Muscle of leg (tissue), 3 donors: ENCODE measurements at regions not wholly inside any gene's neighbourhood (a gene's known extent, or its start where the extent isn't known, plus 50 kb on each side); places are given as distances from the start of the nearest gene placed in this dataset.
"Not testable (repeated sequence)": the region's sequence is repeated elsewhere in the genome, so short reads cannot be mapped to it uniquely, and the experiment has no call there.

Experiments
- DNase-seq: peaks from one replicate; pipeline ENCODE4 v3.0.0; 2013
- H3K27ac ChIP-seq: one replicate; pipeline ENCODE4 v1.5.1; 2013; ENCODE audit warnings: mild to moderate bottlenecking, low read length, control low read depth
- H3K27me3 ChIP-seq: one replicate; pipeline ENCODE4 v1.6.1; 2013; ENCODE audit warnings: low read length; ENCODE audit not compliant: control insufficient read depth, insufficient read depth
- H3K36me3 ChIP-seq: one replicate; pipeline ENCODE4 v1.6.1; 2013; ENCODE audit warnings: low read length; ENCODE audit not compliant: control insufficient read depth, insufficient read depth
- H3K4me1 ChIP-seq: one replicate; pipeline ENCODE4 v1.6.1; 2013; ENCODE audit warnings: low read length; ENCODE audit not compliant: control insufficient read depth, insufficient read depth
- H3K4me3 ChIP-seq: one replicate; pipeline ENCODE4 v1.5.1; 2013; ENCODE audit warnings: low read length, control low read depth
- H3K9me3 ChIP-seq: replicated peaks from 2 replicates; pipeline ENCODE4 v1.6.1; 2013; ENCODE audit warnings: low read depth, low read length; ENCODE audit not compliant: control insufficient read depth
- whole genome bisulfite sequencing: methylation state at CpG from one replicate; pipeline ENCODE4 v1.1.5; 2013; ENCODE audit warnings: missing lambda C conversion rate; ENCODE audit not compliant: insufficient coverage; 5-methylcytosine and 5-hydroxymethylcytosine counted together

DNA sequence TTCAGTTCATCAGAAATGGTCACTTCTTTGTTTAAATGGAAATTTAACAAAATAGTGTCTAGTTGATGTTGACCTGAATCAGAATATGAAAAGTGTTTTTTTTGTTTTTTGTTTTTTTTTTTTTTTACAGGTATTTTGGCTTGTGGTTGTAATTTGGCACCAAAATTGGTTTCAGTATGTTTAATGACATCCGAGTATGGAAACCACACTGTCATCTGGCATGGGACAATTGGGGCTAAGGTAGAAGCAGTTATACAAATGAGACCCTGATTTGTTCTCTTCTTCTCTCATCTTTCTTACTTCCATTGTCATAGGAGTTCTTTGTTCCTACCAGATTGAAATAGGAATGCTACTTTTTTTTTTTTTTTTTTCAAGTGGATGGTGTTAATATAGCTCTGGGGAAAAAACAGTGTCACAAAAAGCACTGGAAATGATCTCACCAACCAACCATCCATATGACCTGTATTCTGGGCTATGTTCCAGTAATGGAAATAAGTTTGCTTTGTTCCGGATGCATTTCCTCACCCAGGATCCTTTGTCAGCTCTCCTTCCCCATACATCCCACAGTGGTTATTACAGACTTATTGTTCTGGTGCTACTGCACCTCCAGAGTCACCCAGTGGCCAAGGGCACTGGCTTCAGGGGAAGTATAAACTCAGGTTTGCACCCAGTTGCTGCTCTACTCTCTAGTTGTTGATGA lies 95.8 kb downstream of the ATXN3L start:
- H3K4me1 ChIP-seq: no peaks in the 10 kb centered on the region
- H3K4me3 ChIP-seq: no peak overlapping the region
- H3K36me3 ChIP-seq: no peaks in the 10 kb centered on the region
- peak; percentile 84 for DNase-seq
- no CpG with 5 or more reads among the region's 2 CpGs for WGBS
- H3K27me3 ChIP-seq: peaks cover 14% of the 10 kb centered on the region
- no peaks in the 10 kb centered on the region for H3K9me3 ChIP-seq
- H3K27ac ChIP-seq: peak overlapping the region; percentile 29

DNA sequence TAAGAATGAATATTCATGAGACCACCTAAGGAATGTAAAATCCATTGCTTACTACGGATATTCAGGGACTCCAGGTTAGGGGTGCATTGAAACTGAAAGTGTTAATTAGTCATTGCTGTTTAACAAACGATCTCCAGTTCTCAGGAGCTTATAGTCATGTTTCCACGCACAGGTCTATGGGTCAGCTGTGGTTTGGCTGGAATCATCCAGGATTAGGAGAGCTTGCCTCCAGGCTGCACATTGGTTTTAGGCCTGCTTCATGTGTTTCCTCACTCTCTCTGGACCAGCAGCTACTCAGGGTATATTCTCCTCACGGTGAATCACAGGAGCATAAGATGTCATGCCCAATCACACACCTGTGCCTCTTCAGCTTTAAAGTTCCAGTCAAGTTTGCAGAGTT lies 98.9 kb downstream of the ATXN3L start:
- WGBS: 20% methylated on average over 1 of the region's 4 CpGs
- Histone ChIP-seq H3K9me3 (no peaks in the 10 kb centered on the region), H3K4me1 (no peaks in the 10 kb centered on the region), H3K27ac (no peak overlapping the region), H3K27me3 (peaks cover 16% of the 10 kb centered on the region), H3K36me3 (no peaks in the 10 kb centered on the region), H3K4me3 (no peak overlapping the region)
- DNase-seq: no peak

- Histone ChIP-seq H3K4me1 (no peaks in the 10 kb centered on the region), H3K4me3 (no peak overlapping the region), H3K9me3 (no peaks in the 10 kb centered on the region), H3K27ac (no peak overlapping the region), H3K27me3 (peaks cover 16% of the 10 kb centered on the region), H3K36me3 (no peaks in the 10 kb centered on the region)
- no CpG with 5 or more reads among the region's 2 CpGs for WGBS
- peak; percentile 41 for DNase-seq
These were observed 99.7 kb downstream of the ATXN3L start for GRCh38 chrX:13219991-13220764.

DNA sequence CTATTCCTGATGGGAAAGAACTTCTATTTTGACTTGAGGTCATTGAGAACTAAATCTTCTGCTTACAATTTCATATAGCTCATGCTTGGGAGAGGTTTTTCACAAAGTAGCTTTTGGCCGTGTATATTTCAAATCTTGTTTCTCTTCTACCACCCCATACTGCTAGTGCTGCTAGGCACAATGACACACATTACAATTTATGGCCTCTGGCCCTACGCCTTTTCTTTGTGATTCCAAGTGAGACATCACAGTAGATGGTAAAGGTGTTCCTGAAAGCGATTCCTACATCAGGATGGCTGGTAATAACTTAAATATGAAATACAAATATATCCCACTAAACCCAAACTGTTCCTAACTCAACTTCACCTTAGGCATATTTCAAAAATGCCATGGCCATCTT lies 101.1 kb downstream of the ATXN3L start:
- Histone ChIP-seq H3K4me3 (no peak overlapping the region), H3K4me1 (no peaks in the 10 kb centered on the region), H3K27ac (no peak overlapping the region), H3K36me3 (no peaks in the 10 kb centered on the region), H3K9me3 (no peaks in the 10 kb centered on the region), H3K27me3 (peaks cover 17% of the 10 kb centered on the region)
- DNase-seq: no peak
- WGBS: 100% methylated on average over 1 of the region's 3 CpGs

- Histone ChIP-seq H3K27ac (no peak overlapping the region), H3K36me3 (no peaks in the 10 kb centered on the region), H3K27me3 (peaks cover 13% of the 10 kb centered on the region), H3K4me3 (no peak overlapping the region), H3K9me3 (no peaks in the 10 kb centered on the region), H3K4me1 (peaks cover 7% of the 10 kb centered on the region)
- no CpG with 5 or more reads among the region's 4 CpGs for WGBS
- peak; percentile 32 for DNase-seq
These were observed 103.7 kb downstream of the ATXN3L start for GRCh38 chrX:13216139-13216538.

GRCh38 chrX:13215729-13216128 lies 104.1 kb downstream of the ATXN3L start:
- H3K9me3 ChIP-seq: no peaks in the 10 kb centered on the region
- DNase-seq: peak; percentile 46
- peaks cover 7% of the 10 kb centered on the region for H3K4me1 ChIP-seq
- no peaks in the 10 kb centered on the region for H3K36me3 ChIP-seq
- no peak overlapping the region for H3K4me3 ChIP-seq
- H3K27me3 ChIP-seq: peaks cover 13% of the 10 kb centered on the region
- whole genome bisulfite sequencing: no CpG with 5 or more reads among the region's 4 CpGs
- H3K27ac ChIP-seq: no peak overlapping the region

DNA sequence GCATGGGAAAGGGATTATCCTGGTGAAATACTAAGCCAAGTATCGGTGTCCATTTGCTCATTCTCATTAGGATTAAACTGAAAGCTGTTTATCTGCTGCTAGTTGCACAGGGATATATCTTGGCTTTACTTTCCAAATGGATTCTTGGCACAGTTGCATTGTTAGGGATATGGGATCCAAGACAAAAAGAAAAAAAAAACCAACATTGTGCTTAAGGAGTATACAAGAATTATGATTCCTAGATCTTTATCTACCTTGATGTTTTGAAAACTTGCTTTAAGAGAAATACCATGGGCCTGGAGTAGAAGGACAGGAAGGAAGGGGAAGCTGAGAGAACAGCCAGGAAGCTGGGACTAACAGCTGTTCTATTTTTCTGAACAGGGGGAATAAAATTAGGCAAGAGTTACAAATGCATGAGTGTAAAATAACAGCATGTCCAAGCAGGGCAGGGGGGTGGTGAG lies 107.6 kb downstream of the ATXN3L start:
- no peaks in the 10 kb centered on the region for H3K9me3 ChIP-seq
- H3K27me3 ChIP-seq: peaks cover 18% of the 10 kb centered on the region
- no peaks in the 10 kb centered on the region for H3K36me3 ChIP-seq
- no CpG with 5 or more reads among the region's 1 CpG for WGBS
- no peak overlapping the region for H3K4me3 ChIP-seq
- peak; percentile 71 for DNase-seq
- peak overlapping the region; percentile 65 for H3K27ac ChIP-seq
- peaks cover 7% of the 10 kb centered on the region for H3K4me1 ChIP-seq

DNA sequence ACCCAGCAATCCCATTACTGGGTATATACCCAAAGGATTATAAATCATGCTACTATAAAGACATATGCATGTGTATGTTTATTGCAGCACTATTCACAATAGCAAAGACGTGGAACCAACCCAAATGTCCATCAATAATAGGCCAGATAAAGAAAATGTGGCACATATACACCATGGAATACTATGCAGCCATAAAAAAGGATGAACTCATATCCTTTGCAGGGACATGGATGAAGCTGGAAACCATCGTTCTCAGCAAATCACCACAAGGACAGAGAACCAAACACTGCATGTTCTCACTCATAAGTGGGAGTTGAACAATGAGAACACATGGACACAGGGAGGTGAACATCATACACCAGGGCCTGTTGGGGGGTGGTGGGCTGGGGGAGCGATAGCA lies 109.7 kb downstream of the ATXN3L start:
- no CpG with 5 or more reads among the region's 3 CpGs for WGBS
- H3K9me3 ChIP-seq, H3K4me3 ChIP-seq, H3K27ac ChIP-seq, H3K36me3 ChIP-seq, DNase-seq, H3K4me1 ChIP-seq: not testable (repeated sequence)
- H3K27me3 ChIP-seq: peaks cover 17% of the 10 kb centered on the region

DNA sequence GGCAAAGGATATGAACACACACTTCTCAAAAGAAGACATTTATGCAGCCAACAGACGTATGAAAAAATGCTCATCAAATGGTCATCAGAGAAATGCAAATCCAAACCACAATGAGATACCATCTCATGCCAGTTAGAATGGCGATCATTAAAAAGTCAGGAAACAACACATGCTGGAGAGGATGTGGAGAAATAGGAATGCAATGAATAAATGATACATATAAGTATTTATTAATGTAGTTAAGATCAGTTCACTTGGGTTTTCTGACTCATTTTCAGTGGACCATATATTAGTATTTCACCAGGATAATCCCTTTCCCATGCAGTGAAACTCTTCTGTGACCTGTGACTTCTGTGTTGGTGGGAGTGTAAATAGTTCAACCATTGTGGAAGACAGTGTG lies 110.1 kb downstream of the ATXN3L start:
- not testable (repeated sequence) for H3K36me3 ChIP-seq, H3K27ac ChIP-seq, DNase-seq, H3K9me3 ChIP-seq, H3K4me1 ChIP-seq, H3K4me3 ChIP-seq
- H3K27me3 ChIP-seq: peaks cover 14% of the 10 kb centered on the region
- no CpG with 5 or more reads among the region's 2 CpGs for WGBS

DNA sequence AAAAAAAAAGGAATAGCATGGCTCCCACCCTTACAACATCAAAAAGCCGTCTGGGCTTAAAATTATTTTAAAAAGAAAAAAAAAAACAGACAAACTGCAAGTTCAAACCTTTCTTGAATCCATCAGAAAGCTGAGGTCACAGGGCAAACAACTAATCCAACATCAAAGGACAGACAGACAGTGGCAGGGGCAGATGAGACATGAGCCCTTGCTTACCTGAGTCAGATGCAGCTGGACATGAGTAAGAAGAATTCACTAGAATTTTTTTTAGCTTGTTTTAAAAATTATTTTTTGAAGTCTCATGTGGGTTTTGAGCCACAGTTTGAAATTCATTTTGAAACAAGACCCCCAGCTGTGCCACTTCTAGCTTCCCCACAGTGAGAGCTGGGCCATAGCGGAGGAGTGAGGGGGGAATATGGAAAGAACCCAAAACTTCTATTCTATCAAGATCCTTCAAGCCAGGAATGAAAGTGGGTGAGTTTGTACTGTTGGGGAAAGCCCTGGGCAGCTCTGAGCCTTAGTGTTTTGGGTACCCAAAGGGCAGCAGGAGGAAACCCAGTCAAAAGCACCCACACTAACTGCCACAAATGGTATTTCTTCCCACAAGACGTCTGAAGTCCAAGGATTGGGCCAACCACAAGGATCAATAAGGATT lies 111.4 kb downstream of the ATXN3L start:
- Histone ChIP-seq H3K4me3 (no peak overlapping the region), H3K27me3 (peaks cover 17% of the 10 kb centered on the region), H3K36me3 (no peaks in the 10 kb centered on the region), H3K9me3 (no peaks in the 10 kb centered on the region), H3K4me1 (peaks cover 7% of the 10 kb centered on the region), H3K27ac (no peak overlapping the region)
- 86% methylated on average over 1 of the region's 3 CpGs for WGBS
- no peak for DNase-seq
